ENCODE measurements at regions not wholly inside any gene's neighbourhood (a gene's known extent, or its start where the extent isn't known, plus 50 kb on each side); places are given as distances from the start of the nearest gene placed in this dataset.
A peak's percentile ranks its signal among the peaks of the same experiment; 100 is the strongest.

- no peak for DNase-seq
Measured at GRCh38 chr3:25304916-25305315, 123.1 kb upstream of the RARB start.

GRCh38 chr3:25306066-25306465 lies 122.0 kb upstream of the RARB start:
- no peak for DNase-seq

- DNase-seq = no peak
Measured at GRCh38 chr3:25306705-25307104, 121.4 kb upstream of the RARB start.

DNA sequence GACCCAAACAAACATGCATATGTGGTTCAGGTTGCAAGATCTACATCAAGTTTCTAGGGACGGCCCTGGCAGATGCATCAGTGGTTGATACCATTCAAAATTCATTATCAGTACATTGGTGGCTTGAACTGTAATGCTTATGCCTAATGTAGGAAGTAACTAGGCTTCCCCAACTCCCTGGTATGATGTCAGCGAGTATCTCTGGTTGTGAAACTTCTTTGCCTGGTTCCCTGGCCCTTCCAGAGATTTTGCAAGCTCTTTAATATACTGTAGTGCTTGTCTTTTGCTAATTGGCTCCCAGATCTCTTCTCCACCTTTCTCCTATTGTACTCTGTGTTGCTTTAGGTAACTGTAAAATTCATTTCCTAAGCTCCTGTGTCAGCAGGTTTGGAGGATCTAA lies 114.8 kb upstream of the RARB start:
- no peak for DNase-seq

DNA sequence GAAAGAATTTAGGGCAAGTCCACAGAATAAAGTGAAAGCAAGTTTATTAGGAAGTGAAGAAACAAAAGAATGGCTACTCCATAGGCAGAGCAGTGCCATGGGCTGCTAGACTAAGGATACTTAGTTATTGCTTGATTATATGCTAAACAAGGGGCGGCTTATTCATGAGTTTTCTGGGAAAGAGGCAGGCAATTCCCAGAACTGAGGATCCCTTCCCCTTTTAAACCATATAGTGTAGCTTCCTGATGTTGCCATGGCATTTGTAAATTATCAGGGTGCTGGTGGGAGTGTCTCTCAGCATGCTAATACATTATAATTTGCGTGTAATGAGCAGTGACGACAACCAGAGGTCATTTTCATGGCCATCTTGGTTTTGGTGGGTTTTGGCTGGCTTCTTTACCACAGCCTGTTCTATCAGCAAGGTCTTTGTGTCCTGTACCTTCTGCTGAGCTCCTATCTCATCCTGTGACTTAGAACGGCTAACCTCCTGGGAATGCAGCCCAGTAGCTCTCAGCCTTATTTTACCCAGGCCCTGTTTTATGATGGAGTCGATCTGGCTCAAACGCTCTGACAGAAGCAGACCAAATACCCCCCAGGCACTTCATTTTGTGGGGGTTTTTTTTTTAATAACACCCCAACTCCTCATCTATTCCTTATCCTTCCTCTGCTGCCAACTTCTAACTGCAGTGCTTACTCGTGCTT lies 103.0 kb upstream of the RARB start:
- DNase-seq = no peak

DNA sequence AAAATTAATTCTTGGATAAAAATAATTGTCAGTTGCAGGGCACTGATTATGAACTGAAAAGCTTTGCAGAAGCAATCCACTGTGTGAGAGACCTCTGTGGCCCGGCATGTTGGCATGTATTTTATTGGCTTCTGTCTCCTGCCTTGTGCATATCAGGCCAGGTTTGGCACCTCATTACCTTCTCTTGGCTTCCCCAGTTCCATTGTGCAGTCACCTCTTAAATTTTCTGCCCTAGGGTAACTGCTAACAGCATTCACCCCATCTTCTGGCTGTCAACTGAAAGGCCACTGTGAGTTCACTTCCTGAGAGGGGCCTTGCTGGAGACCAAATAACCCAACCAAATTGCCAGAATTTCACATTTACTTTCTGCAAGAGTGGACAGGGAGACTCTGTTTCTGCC lies 92.7 kb upstream of the RARB start:
- DNase-seq = peak; percentile 26

DNA sequence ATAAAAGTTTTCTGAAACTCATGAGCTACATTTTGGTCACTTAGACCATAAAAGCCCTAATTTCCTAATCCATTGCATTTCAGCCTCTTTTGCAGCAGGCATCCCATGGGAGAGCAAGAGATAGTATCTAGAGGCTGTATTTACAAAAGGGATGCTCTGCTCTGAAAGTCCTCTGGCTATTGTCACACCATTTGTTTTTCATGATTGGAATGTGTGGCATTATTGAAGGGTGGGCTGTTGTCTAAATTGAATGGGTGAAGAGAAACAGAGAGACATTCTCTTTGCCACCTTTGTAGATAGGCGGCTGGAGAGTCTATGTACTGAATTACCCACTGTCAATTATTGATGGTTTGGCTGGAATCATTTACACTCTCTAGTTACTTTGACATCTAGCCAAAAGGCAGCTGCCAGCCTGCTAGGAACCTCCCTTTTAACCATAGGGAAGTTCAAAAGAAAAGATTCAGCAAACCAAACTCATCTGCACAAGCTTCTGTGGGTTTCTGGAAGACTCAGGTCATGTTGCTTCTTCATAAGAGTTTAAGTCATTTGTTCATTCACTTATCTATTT lies 89.8 kb upstream of the RARB start:
- no peak for DNase-seq

DNA sequence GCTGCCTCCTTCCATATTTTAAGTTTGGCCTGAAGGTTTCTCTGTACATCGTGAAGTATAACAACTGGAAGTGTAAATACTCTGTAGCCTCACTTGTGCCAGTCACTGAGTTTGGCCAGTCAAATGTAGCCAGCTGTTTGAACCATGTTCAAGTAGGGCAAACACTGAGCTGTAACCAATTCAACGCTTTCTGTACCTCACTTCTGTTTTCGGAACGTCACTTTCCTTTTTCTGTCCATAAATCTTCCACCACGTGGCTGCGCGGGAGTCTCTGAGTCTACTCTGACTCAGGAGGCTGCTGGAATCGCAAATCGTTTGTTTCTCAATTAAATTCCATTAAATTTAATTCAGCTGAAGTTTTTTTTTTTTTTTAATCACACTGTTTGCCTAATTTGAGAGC lies 88.8 kb upstream of the RARB start:
- no peak for DNase-seq

DNA sequence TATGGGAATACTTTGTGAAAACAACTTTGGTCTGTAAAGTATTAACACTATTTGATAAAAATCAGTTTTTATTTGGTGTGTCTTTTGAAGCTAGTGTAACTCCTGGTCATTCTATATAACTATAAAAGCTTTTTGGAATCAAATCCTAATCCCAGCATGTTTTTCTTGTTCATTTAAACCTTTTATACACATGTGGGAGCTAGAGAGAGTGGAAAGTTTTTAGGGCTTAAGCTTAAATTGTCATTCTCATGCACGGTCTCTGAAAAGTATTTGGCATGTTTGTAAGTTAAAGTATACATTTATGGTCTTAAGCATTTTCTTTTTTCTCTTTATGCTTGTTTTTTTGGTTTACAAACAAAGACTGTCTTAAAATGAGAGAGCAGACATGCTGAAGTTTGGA lies 83.4 kb upstream of the RARB start:
- DNase-seq = no peak

GRCh38 chr3:25349095-25349494 lies 79.0 kb upstream of the RARB start:
- no peak for DNase-seq

GRCh38 chr3:25349828-25350724 lies 78.0 kb upstream of the RARB start:
- DNase-seq = no peak

GRCh38 chr3:25350725-25351114 lies 77.3 kb upstream of the RARB start:
- no peak for DNase-seq

DNA sequence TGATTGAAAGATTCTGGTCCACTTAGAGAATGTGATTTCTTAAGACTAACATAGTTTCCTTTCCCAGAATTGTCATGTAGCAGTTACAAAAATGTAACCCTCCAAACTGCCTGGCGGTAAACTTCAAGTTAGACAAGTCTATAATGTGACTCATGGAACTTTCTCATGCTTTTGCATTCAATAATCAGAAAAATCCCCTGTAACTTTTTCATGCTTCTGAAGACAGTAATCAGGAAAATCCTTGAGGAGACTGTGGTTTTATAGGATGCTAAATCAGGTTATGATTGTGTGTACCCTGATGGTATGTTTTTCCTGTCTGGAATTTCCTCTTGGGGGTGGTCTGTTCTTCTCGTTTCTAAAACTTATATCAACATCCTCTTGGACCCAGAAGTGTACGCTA lies 74.0 kb upstream of the RARB start:
- DNase-seq = no peak

- no peak for DNase-seq
Measured at GRCh38 chr3:25355034-25355885, 72.8 kb upstream of the RARB start.

GRCh38 chr3:25355998-25356397 lies 72.1 kb upstream of the RARB start:
- DNase-seq = no peak

DNA sequence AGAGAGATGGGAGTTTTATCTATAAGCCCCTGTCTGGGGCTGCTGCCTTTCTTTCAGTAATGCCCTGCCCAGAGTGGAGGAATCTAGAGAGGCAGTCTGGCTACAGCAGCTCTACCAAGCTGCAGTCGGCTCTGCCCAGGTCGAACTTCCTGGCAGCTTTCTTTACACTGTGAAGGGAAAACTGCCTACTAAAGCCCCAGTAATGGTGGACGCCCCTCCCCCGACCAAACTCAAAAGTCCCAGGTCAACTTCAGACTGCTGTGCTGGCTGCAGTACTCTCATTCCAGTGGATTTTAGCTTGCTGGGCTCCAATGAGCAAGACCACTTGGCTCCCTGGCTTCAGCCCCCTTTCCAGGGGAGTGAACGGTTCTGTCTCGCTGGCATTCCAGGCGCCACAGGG lies 65.9 kb upstream of the RARB start:
- DNase-seq = no peak

DNA sequence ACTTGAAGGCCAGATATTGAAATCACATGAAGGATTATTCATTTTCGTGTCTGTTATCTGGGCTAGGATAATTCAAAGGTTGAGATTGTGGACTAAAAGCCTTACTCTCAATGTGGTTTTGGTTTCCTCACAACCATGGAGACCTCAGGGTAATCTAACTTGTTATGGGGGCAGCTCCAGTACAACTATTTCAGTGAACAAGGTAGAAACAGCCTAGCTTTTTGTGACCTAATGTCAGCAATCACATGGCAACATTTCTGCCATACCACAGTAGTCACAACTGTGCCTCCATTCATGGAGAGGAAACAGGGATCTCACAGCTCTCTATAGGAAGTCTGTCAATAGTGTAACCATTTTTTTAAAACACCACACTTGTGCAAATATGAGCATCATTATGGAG lies 62.4 kb upstream of the RARB start:
- DNase-seq = no peak

DNA sequence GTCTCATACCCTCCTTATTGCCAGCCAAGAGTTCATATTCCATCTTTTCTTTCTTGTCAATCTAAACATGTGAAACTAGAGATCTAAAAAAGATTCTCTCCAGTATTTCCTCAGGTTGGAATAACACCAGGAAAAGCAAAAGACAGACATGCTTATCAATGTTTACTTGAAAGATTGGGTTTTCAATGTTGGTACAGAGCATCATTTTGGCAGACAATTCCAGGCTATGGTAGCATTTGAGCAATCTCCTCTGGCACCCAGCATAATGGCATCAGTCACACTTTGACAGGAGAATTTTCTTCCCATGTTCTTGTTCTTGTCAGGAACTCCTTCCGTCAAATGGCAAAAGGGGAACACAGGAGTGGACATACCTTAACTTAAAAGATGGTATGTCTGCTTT lies 61.0 kb upstream of the RARB start:
- no peak for DNase-seq

- DNase-seq = no peak
Measured at GRCh38 chr3:25372167-25372566, 55.9 kb upstream of the RARB start.

GRCh38 chr3:25376340-25376739 lies 51.7 kb upstream of the RARB start:
- DNase-seq = no peak

DNA sequence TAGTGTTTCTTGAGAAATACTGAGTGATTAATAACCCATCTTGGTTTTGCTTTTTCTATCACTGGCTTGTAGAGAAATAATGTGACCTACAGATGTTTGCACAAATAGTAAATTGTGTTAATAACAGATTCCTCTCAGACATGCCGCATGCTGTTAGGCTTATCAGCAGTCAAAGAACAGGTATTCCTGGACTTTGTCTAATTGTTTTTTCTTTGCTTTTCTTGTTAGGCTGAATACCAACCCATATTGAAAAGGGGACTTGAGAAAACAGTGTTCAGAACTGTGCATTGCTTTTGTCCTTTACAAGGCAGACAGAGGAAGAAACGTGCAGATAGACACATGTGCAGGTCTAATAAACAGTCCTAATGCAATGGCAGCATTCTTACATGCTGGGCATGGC lies 51.0 kb upstream of the RARB start:
- no peak for DNase-seq

Data from femur (tissue), 1 donor.